ENCODE measurements at regions not wholly inside any gene's neighbourhood (a gene's known extent, or its start where the extent isn't known, plus 50 kb on each side); places are given as distances from the start of the nearest gene placed in this dataset.
"Not testable (repeated sequence)": the region's sequence is repeated elsewhere in the genome, so short reads cannot be mapped to it uniquely, and the experiment has no call there.

DNA sequence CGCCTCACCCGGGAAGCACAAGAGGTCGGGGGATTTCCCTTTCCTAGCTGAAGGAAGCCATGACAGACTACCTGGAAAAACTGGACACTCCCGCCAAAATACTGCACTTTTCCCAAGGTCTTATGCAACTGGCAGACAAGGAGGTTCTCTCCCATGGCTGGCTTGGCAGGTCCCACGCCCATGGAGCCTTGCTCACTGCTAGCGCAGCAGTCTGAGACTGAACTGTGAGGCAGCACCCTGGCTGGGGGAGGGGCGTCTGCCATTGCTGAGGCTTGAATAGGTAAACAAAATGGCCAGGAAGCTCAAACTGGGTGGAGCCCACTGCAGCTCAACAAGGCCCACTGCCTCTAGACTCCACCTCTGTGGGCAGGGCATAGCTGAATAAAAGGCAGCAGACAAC, 92.1 kb downstream of the C4BPA start:
- H3K36me3 ChIP-seq (replicated peaks); H3K27ac ChIP-seq; DNase-seq; H3K27me3 ChIP-seq (replicated peaks); H3K4me3 ChIP-seq (ENCODE audit: low read depth, low read length); in situ Hi-C loops (cut with HindIII; ENCODE audit: low pct_ligation_motif_present, low sequenced_read_pairs): not testable (repeated sequence)

DNA sequence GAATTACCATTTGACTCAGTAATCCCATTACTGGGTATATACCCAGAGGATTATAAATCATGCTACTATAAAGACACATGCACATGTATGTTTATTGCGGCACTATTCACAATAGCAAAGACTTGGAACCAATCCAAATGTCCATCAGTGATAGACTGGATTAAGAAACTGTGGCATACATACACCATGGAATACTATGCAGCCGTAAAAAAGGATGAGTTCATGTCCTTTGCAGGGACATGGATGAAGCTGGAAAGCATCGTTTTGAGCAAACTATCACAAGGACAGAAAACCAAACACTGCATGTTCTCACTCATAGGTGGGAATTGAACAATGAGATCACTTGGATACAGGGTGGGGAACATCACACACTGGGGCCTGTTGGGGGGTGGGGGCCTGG, 97.5 kb downstream of the C4BPA start:
- in situ Hi-C loops (cut with HindIII; ENCODE audit: low pct_ligation_motif_present, low sequenced_read_pairs); H3K36me3 ChIP-seq (replicated peaks); H3K27ac ChIP-seq; DNase-seq; H3K4me3 ChIP-seq (ENCODE audit: low read depth, low read length); H3K27me3 ChIP-seq (replicated peaks): not testable (repeated sequence)

DNA sequence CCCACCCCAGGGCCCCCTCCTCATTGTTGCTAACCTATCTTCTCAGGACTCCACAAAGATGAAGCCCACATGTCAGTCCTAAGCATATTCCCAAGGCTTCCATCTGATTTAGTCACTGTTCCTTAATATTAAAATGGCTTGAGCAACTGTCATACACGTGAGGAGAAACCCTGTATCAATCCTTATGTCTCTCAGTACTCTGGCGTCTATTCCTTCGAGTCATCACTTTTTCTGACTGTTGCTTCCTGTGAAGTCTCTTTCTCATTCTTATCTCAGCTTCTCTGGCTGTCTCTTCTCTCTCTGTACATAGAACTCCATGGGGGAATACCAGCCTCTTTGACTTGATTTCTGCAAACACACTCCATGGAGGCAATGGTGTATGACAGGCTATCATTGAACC, 98.4 kb downstream of the C4BPA start:
- H3K36me3 ChIP-seq (replicated peaks): no peaks in the 10 kb centered on the region
- TF ChIP-seq, protein P1, sequence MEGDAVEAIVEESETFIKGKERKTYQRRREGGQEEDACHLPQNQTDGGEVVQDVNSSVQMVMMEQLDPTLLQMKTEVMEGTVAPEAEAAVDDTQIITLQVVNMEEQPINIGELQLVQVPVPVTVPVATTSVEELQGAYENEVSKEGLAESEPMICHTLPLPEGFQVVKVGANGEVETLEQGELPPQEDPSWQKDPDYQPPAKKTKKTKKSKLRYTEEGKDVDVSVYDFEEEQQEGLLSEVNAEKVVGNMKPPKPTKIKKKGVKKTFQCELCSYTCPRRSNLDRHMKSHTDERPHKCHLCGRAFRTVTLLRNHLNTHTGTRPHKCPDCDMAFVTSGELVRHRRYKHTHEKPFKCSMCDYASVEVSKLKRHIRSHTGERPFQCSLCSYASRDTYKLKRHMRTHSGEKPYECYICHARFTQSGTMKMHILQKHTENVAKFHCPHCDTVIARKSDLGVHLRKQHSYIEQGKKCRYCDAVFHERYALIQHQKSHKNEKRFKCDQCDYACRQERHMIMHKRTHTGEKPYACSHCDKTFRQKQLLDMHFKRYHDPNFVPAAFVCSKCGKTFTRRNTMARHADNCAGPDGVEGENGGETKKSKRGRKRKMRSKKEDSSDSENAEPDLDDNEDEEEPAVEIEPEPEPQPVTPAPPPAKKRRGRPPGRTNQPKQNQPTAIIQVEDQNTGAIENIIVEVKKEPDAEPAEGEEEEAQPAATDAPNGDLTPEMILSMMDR (IDR thresholded peaks at IDR 0.05; ENCODE audit: low read depth, low read length, missing control alignments): no peak

DNA sequence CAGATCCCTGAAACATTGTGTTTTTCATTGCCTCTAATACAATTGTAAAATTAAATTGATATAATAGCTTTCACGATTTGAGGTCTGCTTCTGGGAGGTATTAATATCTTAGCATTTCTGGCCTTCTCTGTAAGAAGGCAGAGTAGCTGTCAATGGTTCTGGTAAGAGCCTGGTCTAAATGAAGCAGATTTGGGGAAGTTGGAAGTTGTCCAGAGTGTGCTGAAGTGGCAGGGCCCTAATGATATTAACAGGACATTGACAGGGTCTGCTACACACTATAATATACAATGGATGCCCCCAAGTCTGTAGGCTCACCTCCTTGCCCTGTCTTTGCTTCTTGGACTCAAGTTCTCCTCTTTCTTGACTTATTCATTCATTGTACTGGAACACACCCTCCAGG, 99.5 kb downstream of the C4BPA start:
- Histone ChIP-seq H3K36me3 (replicated peaks) (no peaks in the 10 kb centered on the region), H3K4me3 (ENCODE audit: low read depth, low read length) (no peak overlapping the region), H3K27me3 (replicated peaks) (no peaks in the 10 kb centered on the region), H3K27ac (no peak overlapping the region)
- TF ChIP-seq, protein P1 (IDR thresholded peaks at IDR 0.05; ENCODE audit: low read depth, low read length, missing control alignments): no peak
- in situ Hi-C loops (cut with HindIII; ENCODE audit: low pct_ligation_motif_present, low sequenced_read_pairs): no loop called here
- no peak for DNase-seq

More for the DNA sequence above, 98.4 kb downstream of the C4BPA start:
- peak; percentile 47 for DNase-seq
- no peaks in the 10 kb centered on the region for H3K27me3 ChIP-seq (replicated peaks)
- in situ Hi-C loops (cut with HindIII; ENCODE audit: low pct_ligation_motif_present, low sequenced_read_pairs): no loop called here
- H3K27ac ChIP-seq: peak overlapping the region; percentile 25
- no peak overlapping the region for H3K4me3 ChIP-seq (ENCODE audit: low read depth, low read length)

DNA sequence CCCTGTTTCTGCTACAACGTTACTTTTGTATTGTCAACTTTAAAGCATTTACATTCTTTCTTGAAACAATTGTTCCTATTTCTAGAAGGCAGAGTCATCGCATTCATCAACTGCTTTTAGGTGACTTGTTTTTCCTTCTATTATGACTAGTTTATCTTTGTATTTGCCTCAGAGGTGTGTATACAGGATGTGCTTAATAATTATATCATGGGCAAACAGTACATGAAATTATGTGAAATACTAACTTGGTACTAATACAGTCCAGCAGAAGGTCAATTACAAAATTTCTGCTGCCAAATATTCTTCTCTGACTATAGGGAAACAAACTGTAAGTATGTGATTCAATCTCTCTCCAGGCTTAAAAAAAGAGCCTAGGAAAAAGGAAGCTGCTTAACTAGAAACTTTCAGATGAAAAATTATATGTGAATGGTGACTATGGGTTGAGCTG, 101.6 kb downstream of the C4BPA start:
- Histone ChIP-seq H3K27ac (peak overlapping the region; percentile 72), H3K36me3 (replicated peaks) (no peaks in the 10 kb centered on the region), H3K4me3 (ENCODE audit: low read depth, low read length) (no peak overlapping the region), H3K27me3 (replicated peaks) (no peaks in the 10 kb centered on the region)
- TF ChIP-seq, protein P1 (IDR thresholded peaks at IDR 0.05; ENCODE audit: low read depth, low read length, missing control alignments): no peak
- DNase-seq: no peak
- in situ Hi-C loops (cut with HindIII; ENCODE audit: low pct_ligation_motif_present, low sequenced_read_pairs): no loop called here

DNA sequence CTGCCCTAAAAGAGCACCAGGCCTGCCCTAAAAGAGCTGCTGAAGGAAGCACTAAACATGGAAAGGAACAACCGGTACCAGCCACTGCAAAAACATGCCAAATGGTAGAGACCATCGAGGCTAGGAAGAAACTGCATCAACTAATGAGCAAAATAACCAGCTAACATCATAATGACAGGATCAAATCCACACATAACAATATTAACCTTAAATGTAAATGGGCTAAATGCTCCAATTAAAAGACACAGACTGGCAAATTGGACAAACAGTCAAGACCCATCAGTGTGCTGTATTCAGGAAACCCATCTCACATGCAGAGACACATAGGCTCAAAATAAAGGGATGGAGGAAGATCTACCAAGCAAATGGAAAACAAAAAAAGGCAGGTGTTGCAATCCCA, 104.7 kb downstream of the C4BPA start:
- DNase-seq; H3K27me3 ChIP-seq (replicated peaks); H3K4me3 ChIP-seq (ENCODE audit: low read depth, low read length); H3K36me3 ChIP-seq (replicated peaks); in situ Hi-C loops (cut with HindIII; ENCODE audit: low pct_ligation_motif_present, low sequenced_read_pairs); H3K27ac ChIP-seq: not testable (repeated sequence)

DNA sequence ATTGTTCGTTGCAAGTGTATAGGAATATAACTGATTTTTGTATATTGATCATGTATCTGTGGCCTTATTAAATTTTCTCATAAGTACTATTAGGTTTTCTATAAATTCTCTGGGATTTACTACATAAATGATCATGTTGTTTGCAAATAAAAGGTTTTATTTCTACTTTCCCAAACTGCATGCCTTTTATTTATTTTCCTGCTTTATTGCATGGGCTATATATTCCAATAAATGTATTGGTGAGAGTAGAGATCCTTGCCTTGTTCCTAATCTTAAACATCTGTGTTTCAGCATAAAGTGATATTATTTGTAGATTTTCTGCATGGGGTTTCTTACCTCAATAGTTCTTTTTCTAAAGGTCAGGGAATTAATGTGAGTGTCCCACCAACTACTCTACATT, 107.0 kb upstream of the CD55 start:
- in situ Hi-C loops (cut with HindIII; ENCODE audit: low pct_ligation_motif_present, low sequenced_read_pairs): no loop called here
- no peaks in the 10 kb centered on the region for H3K36me3 ChIP-seq (replicated peaks)
- TF ChIP-seq, protein P1 (IDR thresholded peaks at IDR 0.05; ENCODE audit: low read depth, low read length, missing control alignments): no peak
- DNase-seq: no peak
- H3K27me3 ChIP-seq (replicated peaks): no peaks in the 10 kb centered on the region
- no peak overlapping the region for H3K4me3 ChIP-seq (ENCODE audit: low read depth, low read length)
- no peak overlapping the region for H3K27ac ChIP-seq

Data from brain microvascular endothelial cell (primary cell).